IMR-90 (cell line): ENCODE measurements at regions not wholly inside any gene's neighbourhood (a gene's known extent, or its start where the extent isn't known, plus 50 kb on each side); places are given as distances from the start of the nearest gene placed in this dataset.
"Not testable (repeated sequence)": the region's sequence is repeated elsewhere in the genome, so short reads cannot be mapped to it uniquely, and the experiment has no call there.

Source experiments
- ATAC-seq: fragments of 200-7000 bp; cut with Tn5 transposase; 2 replicates; pipeline ENCODE4 v1.9.1; 2020; ENCODE audit warnings: low read depth, mild to moderate bottlenecking, moderate library complexity
- BruUV-seq: library from RNA; stranded (reverse); fragments of 400-500 nt; replicated peaks from 2 replicates; lab custom pipeline; 2021; lab: Mats Ljungman, UMichigan
- CTCF ChIA-PET: fragments of 300-600 bp; formaldehyde crosslinking; extraction: SDS; loops from one replicate; lab custom pipeline; 2021; ENCODE audit warnings: antibody characterized with exemption; lab: Yijun Ruan, JAX
- POLR2A ChIA-PET: fragments of 300-600 bp; sonication (Branson Sonifier 250); formaldehyde crosslinking; loops from one replicate; lab custom pipeline; 2022; ENCODE audit warnings: antibody characterized with exemption; ENCODE audit not compliant: unreplicated experiment; lab: Charles Lee
- DNase-seq: peaks from one replicate; pipeline ENCODE4 v3.0.0; 2013
- H2AFZ ChIP-seq: replicated peaks from 2 replicates; pipeline ENCODE3; 2013; ENCODE audit warnings: low read length, mild to moderate bottlenecking; ENCODE audit not compliant: poor library complexity
- H2AK5ac ChIP-seq: 2 replicates; pipeline ENCODE4 v1.6.1; 2013; ENCODE audit warnings: low read depth, low read length, inconsistent platforms
- H2AK9ac ChIP-seq: replicated peaks from 2 replicates; pipeline ENCODE3; 2013; ENCODE audit warnings: mild to moderate bottlenecking, low read depth, low read length, moderate library complexity; ENCODE audit not compliant: poor library complexity
- H2BK120ac ChIP-seq: 2 replicates; pipeline ENCODE4 v1.6.1; 2013; ENCODE audit warnings: low read depth, low read length, inconsistent platforms
- H2BK15ac ChIP-seq: 3 replicates; pipeline ENCODE4 v1.6.1; 2013; ENCODE audit warnings: low read depth, low read length, inconsistent platforms
- H2BK20ac ChIP-seq: 2 replicates; pipeline ENCODE4 v1.6.1; 2013; ENCODE audit warnings: low read depth, mild to moderate bottlenecking, inconsistent platforms, low read length, moderate library complexity
- H2BK5ac ChIP-seq: 2 replicates; pipeline ENCODE4 v1.6.1; 2013; ENCODE audit warnings: mild to moderate bottlenecking, low read depth, low read length, inconsistent platforms; ENCODE audit not compliant: poor library complexity, severe bottlenecking
- H3K14ac ChIP-seq: replicated peaks from 2 replicates; pipeline ENCODE4 v1.6.1; 2013; ENCODE audit warnings: low read depth, low read length, inconsistent platforms
- H3K18ac ChIP-seq: 2 replicates; pipeline ENCODE4 v1.6.1; 2013; ENCODE audit warnings: low read depth, low read length, control low read depth
- H3K23ac ChIP-seq: 2 replicates; pipeline ENCODE4 v1.6.1; 2013; ENCODE audit warnings: low read depth, low read length, inconsistent platforms
- H3K27ac ChIP-seq: 2 replicates; pipeline ENCODE4 v1.5.1; 2013; ENCODE audit warnings: mild to moderate bottlenecking, control low read depth, low read length; ENCODE audit not compliant: insufficient read depth
- H3K27me3 ChIP-seq: 2 replicates; pipeline ENCODE4 v1.6.1; 2013; ENCODE audit warnings: low read length; ENCODE audit not compliant: control insufficient read depth, insufficient read depth
- H3K36me3 ChIP-seq: 2 replicates; pipeline ENCODE4 v1.6.1; 2013; ENCODE audit warnings: low read length, mixed read lengths; ENCODE audit not compliant: control insufficient read depth, insufficient read depth
- H3K4ac ChIP-seq: 2 replicates; pipeline ENCODE4 v1.6.1; 2013; ENCODE audit warnings: low read depth, low read length, inconsistent platforms
- H3K4me1 ChIP-seq: 2 replicates; pipeline ENCODE4 v1.6.1; 2013; ENCODE audit warnings: low read length, mixed read lengths; ENCODE audit not compliant: control insufficient read depth, insufficient read depth
- H3K4me2 ChIP-seq: 2 replicates; pipeline ENCODE4 v1.6.1; 2013; ENCODE audit warnings: low read depth, mild to moderate bottlenecking, control low read depth, low read length, moderate library complexity
- H3K4me3 ChIP-seq: 2 replicates; pipeline ENCODE4 v1.5.1; 2013; ENCODE audit warnings: low read depth, mild to moderate bottlenecking, control low read depth, low read length, moderate library complexity; ENCODE audit not compliant: insufficient read depth
- H3K56ac ChIP-seq: 2 replicates; pipeline ENCODE4 v1.6.1; 2013; ENCODE audit warnings: low read length, inconsistent platforms; ENCODE audit not compliant: insufficient read depth; ENCODE audit errors: extremely low read depth
- H3K79me1 ChIP-seq, 2 experiments: 2 replicates each; pipeline ENCODE4 v1.6.1; 2013; ENCODE audit warnings: low read length in 2 of 2, inconsistent platforms in 1 of 2, low read depth in 1 of 2
- H3K9ac ChIP-seq: 2 replicates; pipeline ENCODE4 v1.6.1; 2013; ENCODE audit warnings: low read depth, low read length, control low read depth
- H3K9me1 ChIP-seq: 2 replicates; pipeline ENCODE4 v1.6.1; 2013; ENCODE audit warnings: low read length, inconsistent platforms; ENCODE audit not compliant: insufficient read depth
- H3K9me3 ChIP-seq: 2 replicates; pipeline ENCODE4 v1.6.1; 2013; ENCODE audit warnings: low read length; ENCODE audit not compliant: control insufficient read depth, insufficient read depth
- H4K20me1 ChIP-seq: 2 replicates; pipeline ENCODE4 v1.6.1; 2013; ENCODE audit warnings: low read length, inconsistent platforms; ENCODE audit not compliant: insufficient read depth
- H4K5ac ChIP-seq: 2 replicates; pipeline ENCODE4 v1.6.1; 2013; ENCODE audit warnings: mild to moderate bottlenecking, low read depth, low read length, control low read depth
- H4K8ac ChIP-seq, 2 experiments: 2 replicates each; pipeline ENCODE4 v1.6.1; 2013; ENCODE audit warnings: low read depth in 2 of 2, low read length in 2 of 2, control low read depth in 1 of 2, inconsistent platforms in 1 of 2
- H4K91ac ChIP-seq: 2 replicates; pipeline ENCODE4 v1.6.1; 2013; ENCODE audit warnings: low read depth, low read length, inconsistent platforms; ENCODE audit not compliant: insufficient read depth
- WGBS, 2 experiments: methylation state at CpG; one replicate each; pipeline versions ENCODE4 v1.1.5 to v1.1.7; 2013; ENCODE audit warnings: missing lambda C conversion rate in 2 of 2; ENCODE audit not compliant: insufficient read length in 1 of 2; ENCODE audit errors: extremely low coverage in 2 of 2; 5-methylcytosine and 5-hydroxymethylcytosine counted together
- dilution Hi-C: fragments of 300-500 bp; cut with HindIII; formaldehyde crosslinking; loops from one replicate; pipeline ENCODE4 v1.14.3; 2018; ENCODE audit warnings: low sequenced_read_pairs; ENCODE audit not compliant: unreplicated experiment
- in situ Hi-C: fragments of 300-500 bp; cut with MboI; formaldehyde crosslinking; loops from 3 replicates; pipeline ENCODE4 v1.14.3; 2019; ENCODE audit warnings: low sequenced_read_pairs, inconsistent platforms, mixed read lengths
- intact Hi-C: fragments of 100-400 bp; cut with micrococcal nuclease; formaldehyde crosslinking; loops from 2 replicates; pipeline ENCODE4 v1.10.0; 2022

DNA sequence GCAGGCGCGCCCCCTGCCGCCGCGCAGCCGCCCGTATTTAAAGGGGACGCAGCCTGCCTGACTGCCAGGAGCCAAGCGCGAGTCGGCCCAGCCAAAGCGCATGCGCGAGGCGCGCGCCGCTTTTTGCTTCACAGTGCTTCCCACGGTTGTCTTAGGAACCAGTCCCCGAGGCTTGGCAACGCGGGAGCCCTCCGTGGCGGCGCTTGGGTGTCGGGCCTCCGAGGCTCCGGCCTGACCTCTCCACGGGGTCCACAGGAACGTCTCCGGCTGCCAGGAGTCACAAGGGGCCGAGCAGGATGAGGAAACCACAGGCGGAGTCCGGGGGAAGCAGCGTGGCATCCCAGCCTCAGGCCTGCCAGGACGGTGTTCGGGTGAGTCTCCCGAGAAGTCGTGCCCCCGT, 706.7 kb downstream of the KCNJ18 start:
- H2AFZ ChIP-seq, H3K4me1 ChIP-seq, H3K9me1 ChIP-seq, H2BK5ac ChIP-seq, H3K79me1 ChIP-seq, H2AK5ac ChIP-seq, H3K27ac ChIP-seq, H3K27me3 ChIP-seq, H2BK15ac ChIP-seq, H3K36me3 ChIP-seq, BruUV-seq, H3K18ac ChIP-seq, H4K5ac ChIP-seq, in situ Hi-C loops, H4K20me1 ChIP-seq, intact Hi-C loops, POLR2A ChIA-PET, H3K56ac ChIP-seq, H3K4ac ChIP-seq, H3K9ac ChIP-seq, DNase-seq, H2AK9ac ChIP-seq, H3K9me3 ChIP-seq, H4K8ac ChIP-seq, H2BK120ac ChIP-seq, dilution Hi-C loops, H2BK20ac ChIP-seq, H3K23ac ChIP-seq, H3K4me2 ChIP-seq, ATAC-seq, H3K4me3 ChIP-seq, H3K14ac ChIP-seq, CTCF ChIA-PET, H4K91ac ChIP-seq: not testable (repeated sequence)
- WGBS, 2 experiments, result no CpG with 5 or more reads among the region's 40 CpGs

DNA sequence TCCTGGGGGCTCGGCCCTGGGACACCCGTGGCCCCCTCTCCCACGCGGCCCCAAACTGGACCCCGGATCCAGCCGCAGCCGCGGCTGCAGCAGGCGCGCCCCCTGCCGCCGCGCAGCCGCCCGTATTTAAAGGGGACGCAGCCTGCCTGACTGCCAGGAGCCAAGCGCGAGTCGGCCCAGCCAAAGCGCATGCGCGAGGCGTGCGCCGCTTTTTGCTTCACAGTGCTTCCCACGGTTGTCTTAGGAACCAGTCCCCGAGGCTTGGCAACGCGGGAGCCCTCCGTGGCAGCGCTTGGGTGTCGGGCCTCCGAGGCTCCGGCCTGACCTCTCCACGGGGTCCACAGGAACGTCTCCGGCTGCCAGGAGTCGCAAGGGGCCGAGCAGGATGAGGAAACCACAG, 712.8 kb downstream of the KCNJ18 start:
- DNase-seq, H2AFZ ChIP-seq, H2BK5ac ChIP-seq, H4K8ac ChIP-seq, H2BK120ac ChIP-seq, H3K9ac ChIP-seq, H3K4me2 ChIP-seq, ATAC-seq, H3K27me3 ChIP-seq, H3K4me1 ChIP-seq, H2AK5ac ChIP-seq, H2BK20ac ChIP-seq, H3K27ac ChIP-seq, H3K9me1 ChIP-seq, H4K91ac ChIP-seq, BruUV-seq, H3K23ac ChIP-seq, H2BK15ac ChIP-seq, H4K20me1 ChIP-seq, in situ Hi-C loops, H4K5ac ChIP-seq, H3K4me3 ChIP-seq, dilution Hi-C loops, POLR2A ChIA-PET, intact Hi-C loops, CTCF ChIA-PET, H3K14ac ChIP-seq, H3K18ac ChIP-seq, H2AK9ac ChIP-seq, H3K4ac ChIP-seq, H3K36me3 ChIP-seq, H3K79me1 ChIP-seq, H3K56ac ChIP-seq: not testable (repeated sequence)
- WGBS, 2 experiments, result no CpG with 5 or more reads among the region's 39 CpGs
- H3K9me3 ChIP-seq, result peaks cover 13% of the 10 kb centered on the region
